ENCODE measurements at regions not wholly inside any gene's neighbourhood (a gene's known extent, or its start where the extent isn't known, plus 50 kb on each side); places are given as distances from the start of the nearest gene placed in this dataset.

GRCh38 chr15:56783857-56784661 is 50.8 kb upstream of the ZNF280D start:
- ATAC-seq (ENCODE audit: poor library complexity) (no peak), DNase-seq (no peak)
- intact Hi-C loops (cut with DNase I) = no loop called here

DNA sequence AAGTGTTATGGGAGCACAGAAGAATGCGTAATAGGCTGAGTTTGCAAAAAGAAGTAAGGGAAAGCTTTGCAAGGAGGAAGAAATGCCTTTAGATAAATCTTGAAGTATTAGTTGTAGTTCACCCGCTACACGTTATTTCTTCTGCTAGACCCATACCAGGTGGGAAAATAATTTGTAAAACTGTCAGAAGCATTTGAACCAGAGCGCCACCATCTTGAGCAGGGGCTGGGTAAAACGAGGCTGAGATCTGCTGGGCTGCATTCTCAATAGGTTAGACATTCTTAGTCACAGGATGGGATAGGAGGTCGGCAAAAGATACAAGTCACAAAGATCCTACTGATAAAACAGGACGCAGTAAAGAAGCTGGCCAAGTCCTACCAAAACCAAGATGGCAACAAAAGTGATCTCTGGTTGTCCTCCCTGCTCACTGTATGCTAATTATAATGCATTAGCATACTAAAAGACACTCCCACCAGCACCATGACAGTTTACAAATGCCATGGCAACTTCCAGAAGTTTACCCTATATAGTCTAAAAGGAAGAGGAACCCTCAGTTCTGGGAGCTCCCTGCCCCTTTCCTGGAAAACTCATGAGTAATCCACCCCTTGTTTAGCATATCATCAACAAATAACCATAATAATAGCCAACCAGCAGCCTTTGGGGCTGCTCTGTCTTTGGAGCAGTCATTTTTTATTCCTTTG is 50.0 kb upstream of the ZNF280D start:
- intact Hi-C loops (cut with DNase I) = no loop called here
- ATAC-seq (ENCODE audit: poor library complexity) = no peak
- DNase-seq = no peak

Measured in Right ventricle myocardium superior (tissue), 1 donor.